ENCODE measurements at regions not wholly inside any gene's neighbourhood (a gene's known extent, or its start where the extent isn't known, plus 50 kb on each side); places are given as distances from the start of the nearest gene placed in this dataset.

GRCh38 chr9:13990331-13990730 is 323.6 kb downstream of the NFIB start:
- no peak for DNase-seq (ENCODE audit: low read depth)

GRCh38 chr9:13988944-13989343 is 325.0 kb downstream of the NFIB start:
- DNase-seq (ENCODE audit: low read depth): no peak

- no peak for DNase-seq (ENCODE audit: low read depth)
These were observed 330.3 kb downstream of the NFIB start for GRCh38 chr9:13983607-13984006.

- DNase-seq (ENCODE audit: low read depth): no peak
These were observed 334.0 kb downstream of the NFIB start for GRCh38 chr9:13979941-13980318.

GRCh38 chr9:13975611-13976290 is 338.2 kb downstream of the NFIB start:
- DNase-seq (ENCODE audit: low read depth): no peak

GRCh38 chr9:13974891-13975290 is 339.1 kb downstream of the NFIB start:
- no peak for DNase-seq (ENCODE audit: low read depth)

GRCh38 chr9:13971966-13972655 is 341.8 kb downstream of the NFIB start:
- DNase-seq (ENCODE audit: low read depth): no peak

- DNase-seq (ENCODE audit: low read depth): no peak
These were observed 342.5 kb downstream of the NFIB start for GRCh38 chr9:13971415-13971814.

GRCh38 chr9:13970426-13970825 is 343.5 kb downstream of the NFIB start:
- no peak for DNase-seq (ENCODE audit: low read depth)

- DNase-seq (ENCODE audit: low read depth): no peak
These were observed 343.9 kb downstream of the NFIB start for GRCh38 chr9:13970018-13970417.

- DNase-seq (ENCODE audit: low read depth): no peak
These were observed 346.5 kb downstream of the NFIB start for GRCh38 chr9:13967438-13967837.

- no peak for DNase-seq (ENCODE audit: low read depth)
These were observed 346.9 kb downstream of the NFIB start for GRCh38 chr9:13967011-13967410.

GRCh38 chr9:13963005-13963653 is 350.8 kb downstream of the NFIB start:
- no peak for DNase-seq (ENCODE audit: low read depth)

GRCh38 chr9:13962006-13962405 is 351.9 kb downstream of the NFIB start:
- DNase-seq (ENCODE audit: low read depth): no peak

DNA sequence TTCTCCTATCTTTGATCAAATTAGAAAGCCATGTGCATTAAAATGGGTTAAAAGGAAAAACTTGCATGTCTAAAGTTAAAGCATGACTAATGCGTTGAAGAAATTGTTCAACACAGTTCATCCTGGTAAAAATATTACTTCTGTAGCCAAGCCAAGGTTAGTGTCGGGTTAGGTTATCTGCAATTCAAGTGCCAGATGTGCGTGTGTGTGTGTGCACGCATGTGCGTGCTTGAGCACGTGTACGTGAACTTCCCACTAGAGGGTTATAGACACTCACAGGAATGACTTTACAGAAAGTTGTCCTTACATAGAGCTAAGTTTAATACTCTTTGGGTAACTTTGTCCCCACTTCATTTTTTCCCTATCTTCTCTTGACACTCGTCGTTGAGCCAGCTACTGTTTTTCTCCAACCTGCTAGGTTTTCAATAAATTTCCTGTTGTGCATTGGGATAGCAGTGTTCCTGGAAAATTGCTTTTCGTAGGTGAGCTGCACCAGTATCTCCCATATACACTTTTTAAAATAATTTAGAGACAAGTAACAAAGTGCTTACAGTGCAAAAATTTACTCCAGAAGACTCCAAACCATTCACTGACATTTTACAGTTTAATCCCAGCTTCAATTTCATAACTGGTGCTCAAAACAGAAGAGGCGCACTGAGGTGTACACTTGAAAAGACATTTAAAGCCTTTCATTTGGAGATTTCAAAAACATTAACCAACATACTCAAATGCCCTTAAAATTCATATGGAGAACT is 353.8 kb downstream of the NFIB start:
- DNase-seq (ENCODE audit: low read depth): no peak

DNA sequence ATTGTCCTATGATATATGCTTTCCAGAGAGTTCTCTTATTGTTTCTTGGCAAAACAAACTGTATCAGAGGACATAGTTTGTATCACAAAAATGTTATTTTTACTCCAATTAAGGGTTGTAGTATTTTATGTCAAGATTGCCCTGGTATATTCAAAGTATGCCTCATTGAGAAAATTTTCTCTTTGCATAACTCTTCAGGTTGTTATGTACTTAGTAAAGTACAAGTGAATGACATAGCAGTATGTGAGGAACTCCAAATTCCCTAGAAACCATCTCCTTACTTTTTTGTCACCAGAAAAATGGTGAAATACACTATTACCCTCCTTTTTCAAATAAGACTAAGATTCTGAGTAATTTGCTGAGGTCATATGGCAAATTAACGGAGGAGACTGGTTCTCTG is 355.3 kb downstream of the NFIB start:
- DNase-seq (ENCODE audit: low read depth): no peak

DNA sequence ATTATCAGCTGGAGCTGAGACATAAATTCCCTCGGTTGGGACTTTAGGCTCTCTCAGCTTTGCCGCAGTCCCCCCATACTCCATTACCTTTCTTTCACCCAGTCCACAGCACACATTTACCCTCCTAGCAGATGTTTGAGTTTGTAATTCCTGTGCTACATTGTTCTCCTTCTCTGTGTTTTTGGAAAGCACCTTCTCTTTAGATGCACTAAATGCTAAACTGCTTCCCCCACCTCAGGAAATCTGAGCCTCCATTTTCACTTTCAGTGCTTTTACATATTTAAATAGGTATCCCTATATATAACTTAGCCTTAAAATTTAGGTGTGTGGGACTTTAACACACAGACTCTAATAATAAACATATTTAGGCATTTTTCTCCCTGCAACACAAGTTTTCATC is 356.9 kb downstream of the NFIB start:
- no peak for DNase-seq (ENCODE audit: low read depth)

- no peak for DNase-seq (ENCODE audit: low read depth)
These were observed 357.8 kb downstream of the NFIB start for GRCh38 chr9:13956107-13956506.

DNA sequence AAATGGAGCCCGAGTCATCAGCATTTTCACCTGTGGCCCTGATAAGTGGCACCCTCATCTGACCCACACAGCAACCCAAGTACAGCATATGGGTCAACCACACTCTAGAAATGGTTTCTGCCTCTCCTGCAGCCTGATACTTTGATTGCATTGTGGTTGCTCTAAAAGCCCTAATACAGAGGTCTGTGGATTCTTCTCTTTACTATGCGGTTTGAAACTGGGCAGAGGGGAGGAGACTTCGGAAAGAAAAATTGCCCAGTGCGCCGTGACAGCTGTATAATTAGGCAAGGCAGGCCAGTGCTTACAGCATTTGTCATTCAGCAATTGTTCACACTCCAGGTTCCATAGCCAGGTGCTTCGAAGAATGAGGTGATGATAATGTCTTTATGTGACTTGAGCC is 361.0 kb downstream of the NFIB start:
- DNase-seq (ENCODE audit: low read depth): no peak

GRCh38 chr9:13948037-13948436 is 365.9 kb downstream of the NFIB start:
- DNase-seq (ENCODE audit: low read depth): no peak

- DNase-seq (ENCODE audit: low read depth): no peak
These were observed 370.8 kb downstream of the NFIB start for GRCh38 chr9:13943176-13943575.

DNA sequence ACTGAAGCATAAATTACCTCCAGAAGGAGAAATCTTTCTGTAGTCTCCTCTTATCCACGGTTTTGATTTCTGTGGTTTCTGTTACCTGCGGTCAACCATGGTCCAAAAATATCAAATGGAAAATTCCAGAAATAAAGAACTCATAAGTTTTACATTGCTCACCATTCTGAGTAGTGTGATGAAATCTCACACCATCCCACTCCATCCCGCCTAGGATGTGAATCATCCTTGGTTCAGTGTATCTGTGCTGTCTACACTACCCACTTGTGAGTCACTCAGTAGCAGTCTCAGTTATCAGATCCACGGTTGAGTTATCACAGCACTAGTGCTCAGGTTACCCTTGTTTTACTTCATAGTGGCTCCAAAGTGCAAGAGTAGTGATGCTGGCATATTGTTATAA is 371.2 kb downstream of the NFIB start:
- peak; percentile 94 for DNase-seq (ENCODE audit: low read depth)

DNA sequence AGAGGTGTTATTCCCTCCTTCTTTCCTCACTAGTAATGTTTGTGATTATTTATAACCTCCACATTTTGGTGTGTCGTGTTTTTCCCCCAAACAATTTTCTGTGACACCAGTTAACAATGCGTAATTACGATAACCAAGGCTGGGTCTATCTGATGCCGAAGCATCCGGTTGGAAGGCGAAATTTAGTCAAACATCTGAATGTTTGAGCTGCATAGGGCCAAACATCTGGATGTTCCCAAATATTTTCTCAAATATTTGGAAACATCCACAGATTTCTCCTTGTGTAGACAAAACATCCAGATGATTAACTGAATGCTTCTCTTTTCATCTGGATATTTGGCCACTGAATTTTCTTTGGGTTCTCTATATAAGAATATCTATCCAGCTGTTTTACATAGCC is 371.7 kb downstream of the NFIB start:
- DNase-seq (ENCODE audit: low read depth): no peak
